Parathyroid adenoma (tissue), 2 donors: ENCODE measurements at regions not wholly inside any gene's neighbourhood (a gene's known extent, or its start where the extent isn't known, plus 50 kb on each side); places are given as distances from the start of the nearest gene placed in this dataset.

Experiments used
- H2AFZ ChIP-seq: fragments of 300-600 bp; sonication (generic); one replicate; pipeline ENCODE4 v1.7.0; 2017; ENCODE audit warnings: antibody characterized with exemption, mild to moderate bottlenecking
- H3K27ac ChIP-seq: fragments of 300-600 bp; sonication (generic); one replicate; pipeline ENCODE4 v1.7.0; 2017
- H3K27me3 ChIP-seq: fragments of 300-600 bp; sonication (generic); one replicate; pipeline ENCODE4 v1.7.0; 2017; ENCODE audit warnings: low read length; ENCODE audit not compliant: control insufficient read depth, insufficient read depth
- H3K36me3 ChIP-seq: fragments of 300-600 bp; sonication (generic); one replicate; pipeline ENCODE4 v1.7.0; 2017; ENCODE audit warnings: low read length; ENCODE audit not compliant: control insufficient read depth, insufficient read depth
- H3K4me1 ChIP-seq: fragments of 300-600 bp; sonication (generic); one replicate; pipeline ENCODE4 v1.7.0; 2017; ENCODE audit warnings: control low read depth
- H3K4me2 ChIP-seq: fragments of 300-600 bp; sonication (generic); one replicate; pipeline ENCODE4 v1.7.0; 2017; ENCODE audit warnings: low read length
- H3K4me3 ChIP-seq: fragments of 300-600 bp; sonication (generic); one replicate; pipeline ENCODE4 v1.7.0; 2017; ENCODE audit warnings: low read depth, low read length
- H3K79me2 ChIP-seq: fragments of 300-600 bp; sonication (generic); one replicate; pipeline ENCODE4 v1.7.0; 2017; ENCODE audit warnings: control low read depth
- H3K9ac ChIP-seq: fragments of 300-600 bp; sonication (generic); one replicate; pipeline ENCODE4 v1.7.0; 2017; ENCODE audit warnings: mild to moderate bottlenecking
- H3K9me3 ChIP-seq: fragments of 300-600 bp; sonication (generic); one replicate; pipeline ENCODE4 v1.7.0; 2017; ENCODE audit warnings: low read length; ENCODE audit not compliant: control insufficient read depth
- CTCF ChIP-seq: fragments of 300-600 bp; sonication (generic); IDR thresholded peaks from one replicate; pipeline ENCODE4 v1.7.0; 2017; ENCODE audit warnings: antibody characterized with exemption, mild to moderate bottlenecking
- donor health status: primary hyperparathyroidism.

- no peaks in the 10 kb centered on the region for H3K4me1 ChIP-seq
- H3K4me3 ChIP-seq, result no peak overlapping the region
- H3K79me2 ChIP-seq, result no peaks in the 10 kb centered on the region
- no peak overlapping the region for H3K27ac ChIP-seq
- H3K36me3 ChIP-seq, result no peaks in the 10 kb centered on the region
- no peaks in the 10 kb centered on the region for H3K27me3 ChIP-seq
- no peak overlapping the region for H2AFZ ChIP-seq
- no peak overlapping the region for H3K4me2 ChIP-seq
- TF ChIP-seq CTCF, result no peak
- H3K9ac ChIP-seq, result no peak overlapping the region
- H3K9me3 ChIP-seq, result no peaks in the 10 kb centered on the region
Observed at GRCh38 chr4:22047793-22048192, 99.2 kb upstream of the KCNIP4 start.

- Histone ChIP-seq H3K36me3 (no peaks in the 10 kb centered on the region), H3K4me1 (no peaks in the 10 kb centered on the region), H3K4me3 (no peak overlapping the region), H2AFZ (no peak overlapping the region), H3K79me2 (no peaks in the 10 kb centered on the region), H3K27me3 (no peaks in the 10 kb centered on the region), H3K9me3 (no peaks in the 10 kb centered on the region), H3K9ac (no peak overlapping the region), H3K4me2 (no peak overlapping the region), H3K27ac (no peak overlapping the region)
- no peak for TF ChIP-seq CTCF
Observed at GRCh38 chr4:22045051-22045630, 96.6 kb upstream of the KCNIP4 start.

- Histone ChIP-seq H3K27ac (no peak overlapping the region), H3K4me3 (no peak overlapping the region), H2AFZ (no peak overlapping the region), H3K27me3 (no peaks in the 10 kb centered on the region), H3K36me3 (no peaks in the 10 kb centered on the region), H3K9ac (no peak overlapping the region), H3K4me2 (no peak overlapping the region), H3K4me1 (no peaks in the 10 kb centered on the region), H3K9me3 (no peaks in the 10 kb centered on the region), H3K79me2 (no peaks in the 10 kb centered on the region)
- no peak for TF ChIP-seq CTCF
Observed at GRCh38 chr4:22031423-22031822, 82.9 kb upstream of the KCNIP4 start.

- Histone ChIP-seq H3K4me1 (no peaks in the 10 kb centered on the region), H3K27me3 (no peaks in the 10 kb centered on the region), H3K4me3 (no peak overlapping the region), H3K79me2 (no peaks in the 10 kb centered on the region), H3K36me3 (no peaks in the 10 kb centered on the region), H3K9me3 (no peaks in the 10 kb centered on the region), H2AFZ (no peak overlapping the region), H3K27ac (no peak overlapping the region), H3K4me2 (no peak overlapping the region), H3K9ac (no peak overlapping the region)
- TF ChIP-seq CTCF, result no peak
Observed at GRCh38 chr4:22030881-22031280, 82.3 kb upstream of the KCNIP4 start.

GRCh38 chr4:22030307-22030706, 81.7 kb upstream of the KCNIP4 start:
- Histone ChIP-seq H3K27ac (no peak overlapping the region), H3K4me1 (no peaks in the 10 kb centered on the region), H3K9ac (no peak overlapping the region), H3K9me3 (no peaks in the 10 kb centered on the region), H3K4me2 (no peak overlapping the region), H3K36me3 (no peaks in the 10 kb centered on the region), H3K4me3 (no peak overlapping the region), H2AFZ (no peak overlapping the region), H3K27me3 (no peaks in the 10 kb centered on the region), H3K79me2 (no peaks in the 10 kb centered on the region)
- TF ChIP-seq CTCF, result no peak
